NCI-H345 treated with DMSO at 0.1 percent for 48 hours (cell line): ENCODE measurements at regions not wholly inside any gene's neighbourhood (a gene's known extent, or its start where the extent isn't known, plus 50 kb on each side); places are given as distances from the start of the nearest gene placed in this dataset.
"Not testable (repeated sequence)": the region's sequence is repeated elsewhere in the genome, so short reads cannot be mapped to it uniquely, and the experiment has no call there.

Source experiments
- DNase-seq: peaks from one replicate; lab custom pipeline; 2025; ENCODE audit not compliant: unreplicated experiment; lab: John Stamatoyannopoulos, UW

GRCh38 chrX:111041018-111041462, 55.0 kb upstream of the PAK3 start:
- no peak for DNase-seq

GRCh38 chrX:111040377-111041017, 55.5 kb upstream of the PAK3 start:
- no peak for DNase-seq

- no peak for DNase-seq
Observed at GRCh38 chrX:111039606-111040005, 56.4 kb upstream of the PAK3 start.

- DNase-seq, result no peak
Observed at GRCh38 chrX:111035991-111036390, 60.0 kb upstream of the PAK3 start.

GRCh38 chrX:111035256-111035655, 60.7 kb upstream of the PAK3 start:
- DNase-seq, result no peak

- not testable (repeated sequence) for DNase-seq
Observed at GRCh38 chrX:111022998-111023397, 73.0 kb upstream of the PAK3 start.

- no peak for DNase-seq
Observed at GRCh38 chrX:111020283-111020682, 75.7 kb upstream of the PAK3 start.

GRCh38 chrX:111013778-111014455, 82.1 kb upstream of the PAK3 start:
- DNase-seq, result no peak

GRCh38 chrX:111010111-111010510, 85.9 kb upstream of the PAK3 start:
- no peak for DNase-seq

- no peak for DNase-seq
Observed at GRCh38 chrX:111009256-111009655, 86.7 kb upstream of the PAK3 start.

GRCh38 chrX:111008126-111008525, 87.9 kb upstream of the PAK3 start:
- no peak for DNase-seq

GRCh38 chrX:111007238-111007637, 88.8 kb upstream of the PAK3 start:
- no peak for DNase-seq

GRCh38 chrX:111006116-111006515, 89.9 kb upstream of the PAK3 start:
- no peak for DNase-seq

- no peak for DNase-seq
Observed at GRCh38 chrX:111005166-111005565, 90.8 kb upstream of the PAK3 start.

GRCh38 chrX:111003118-111003517, 92.9 kb upstream of the PAK3 start:
- DNase-seq, result no peak

- no peak for DNase-seq
Observed at GRCh38 chrX:110992611-110993010, 103.4 kb upstream of the PAK3 start.

GRCh38 chrX:110989869-110990268, 106.1 kb upstream of the PAK3 start:
- DNase-seq, result no peak

GRCh38 chrX:110989447-110989846, 106.5 kb upstream of the PAK3 start:
- no peak for DNase-seq

- DNase-seq, result no peak
Observed at GRCh38 chrX:110987292-110987691, 108.7 kb upstream of the PAK3 start.

- DNase-seq, result no peak
Observed at GRCh38 chrX:110985470-110985869, 110.5 kb upstream of the PAK3 start.

GRCh38 chrX:110983024-110983423, 113.0 kb upstream of the PAK3 start:
- no peak for DNase-seq

GRCh38 chrX:110966839-110967238, 129.2 kb upstream of the PAK3 start:
- no peak for DNase-seq

GRCh38 chrX:110966091-110966454, 129.9 kb upstream of the PAK3 start:
- no peak for DNase-seq
